ENCODE measurements at regions not wholly inside any gene's neighbourhood (a gene's known extent, or its start where the extent isn't known, plus 50 kb on each side); places are given as distances from the start of the nearest gene placed in this dataset.

DNA sequence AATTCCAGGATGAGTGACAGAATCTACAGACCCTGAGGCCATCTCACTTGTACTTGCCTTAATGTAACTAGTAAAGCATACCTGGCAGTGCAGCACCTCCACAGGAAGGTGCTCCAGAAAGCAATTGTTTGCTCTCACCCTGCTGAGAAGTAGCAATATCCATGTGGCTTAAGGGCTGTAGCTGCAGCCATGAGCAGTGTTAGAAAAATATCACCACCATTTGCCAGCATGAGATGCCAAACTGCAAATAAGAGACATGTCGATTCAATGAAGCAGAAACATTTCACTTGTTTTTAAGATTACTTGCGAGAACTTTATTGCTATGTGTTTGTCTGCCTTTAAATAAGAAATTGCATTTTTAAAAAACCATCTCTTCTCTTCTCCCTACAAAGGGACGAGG is 151.5 kb downstream of the PRL start:
- Histone ChIP-seq H3K4me3 (ENCODE audit: low read length) (no peak overlapping the region), H3K4me1 (ENCODE audit: control insufficient read depth, low read length) (no peaks in the 10 kb centered on the region), H3K9me2 (replicated peaks; ENCODE audit: control insufficient read depth, low read length) (no peaks in the 10 kb centered on the region), H3K27ac (ENCODE audit: low read depth, low read length) (no peak overlapping the region), H3K4me2 (ENCODE audit: low read length) (no peak overlapping the region), H3K36me3 (ENCODE audit: control insufficient read depth, low read length) (no peaks in the 10 kb centered on the region), H3K9me3 (ENCODE audit: control insufficient read depth, insufficient read depth, low read length) (no peaks in the 10 kb centered on the region), H4K20me1 (ENCODE audit: control insufficient read depth, insufficient read depth, low read depth, low read length) (no peaks in the 10 kb centered on the region), H3K27me3 (ENCODE audit: control insufficient read depth, low read length) (no peaks in the 10 kb centered on the region), H3K79me2 (ENCODE audit: control insufficient read depth, low read length) (no peaks in the 10 kb centered on the region), H3F3A (ENCODE audit: control insufficient read depth, insufficient read depth) (no peaks in the 10 kb centered on the region)
- TF ChIP-seq, protein P1, sequence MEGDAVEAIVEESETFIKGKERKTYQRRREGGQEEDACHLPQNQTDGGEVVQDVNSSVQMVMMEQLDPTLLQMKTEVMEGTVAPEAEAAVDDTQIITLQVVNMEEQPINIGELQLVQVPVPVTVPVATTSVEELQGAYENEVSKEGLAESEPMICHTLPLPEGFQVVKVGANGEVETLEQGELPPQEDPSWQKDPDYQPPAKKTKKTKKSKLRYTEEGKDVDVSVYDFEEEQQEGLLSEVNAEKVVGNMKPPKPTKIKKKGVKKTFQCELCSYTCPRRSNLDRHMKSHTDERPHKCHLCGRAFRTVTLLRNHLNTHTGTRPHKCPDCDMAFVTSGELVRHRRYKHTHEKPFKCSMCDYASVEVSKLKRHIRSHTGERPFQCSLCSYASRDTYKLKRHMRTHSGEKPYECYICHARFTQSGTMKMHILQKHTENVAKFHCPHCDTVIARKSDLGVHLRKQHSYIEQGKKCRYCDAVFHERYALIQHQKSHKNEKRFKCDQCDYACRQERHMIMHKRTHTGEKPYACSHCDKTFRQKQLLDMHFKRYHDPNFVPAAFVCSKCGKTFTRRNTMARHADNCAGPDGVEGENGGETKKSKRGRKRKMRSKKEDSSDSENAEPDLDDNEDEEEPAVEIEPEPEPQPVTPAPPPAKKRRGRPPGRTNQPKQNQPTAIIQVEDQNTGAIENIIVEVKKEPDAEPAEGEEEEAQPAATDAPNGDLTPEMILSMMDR (IDR thresholded peaks at IDR 0.05; ENCODE audit: low read depth, low read length, poor library complexity, severe bottlenecking), result no peak
- TF ChIP-seq EZH2phosphoT487 (IDR thresholded peaks at IDR 0.05; ENCODE audit: borderline replicate concordance, low read length), result no peak

DNA sequence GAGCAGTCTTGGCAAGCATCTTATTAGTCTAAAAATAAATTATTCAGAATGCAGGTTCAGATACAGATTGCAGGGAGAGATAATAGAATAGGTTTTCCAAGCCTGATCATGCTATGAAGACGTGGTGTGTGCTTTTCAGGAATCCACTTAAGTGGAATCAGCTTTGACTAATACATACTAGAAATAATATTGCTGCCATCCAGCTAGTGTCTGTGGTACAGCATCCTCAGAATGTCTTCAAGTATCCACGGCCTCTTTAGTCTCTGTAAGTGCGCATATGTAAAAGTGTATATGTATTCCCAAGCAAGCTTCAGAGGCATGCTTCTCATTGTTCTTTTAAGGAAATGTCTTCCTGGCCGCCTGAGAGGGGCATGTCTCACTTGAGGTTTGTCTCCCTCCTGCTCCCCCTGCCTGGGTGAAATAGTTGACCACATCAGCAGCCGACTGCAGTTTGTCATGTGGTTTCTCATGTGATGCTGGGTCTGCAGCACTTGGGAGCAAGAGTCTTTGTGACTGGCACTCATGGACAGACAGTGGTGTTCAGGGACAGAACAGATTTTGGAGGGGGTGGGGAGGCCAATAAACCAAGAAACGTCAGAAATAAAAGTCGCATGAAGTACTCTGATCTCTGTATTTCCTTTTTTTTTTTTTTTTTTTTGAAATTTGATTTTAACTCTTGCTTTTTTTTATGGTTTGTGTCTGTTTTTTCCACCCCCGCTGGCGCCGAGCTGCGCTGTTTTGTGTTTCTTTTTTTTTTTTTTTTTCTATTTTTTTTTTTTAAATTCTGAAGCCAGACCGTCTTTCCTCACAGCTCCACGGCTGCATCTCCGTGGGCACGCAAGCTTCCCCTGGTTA is 150.8 kb downstream of the PRL start:
- Histone ChIP-seq H3K36me3 (ENCODE audit: control insufficient read depth, low read length) (no peaks in the 10 kb centered on the region), H4K20me1 (ENCODE audit: control insufficient read depth, insufficient read depth, low read depth, low read length) (no peaks in the 10 kb centered on the region), H3K4me2 (ENCODE audit: low read length) (no peak overlapping the region), H3K9me2 (replicated peaks; ENCODE audit: control insufficient read depth, low read length) (no peaks in the 10 kb centered on the region), H3K27ac (ENCODE audit: low read depth, low read length) (no peak overlapping the region), H3K9me3 (ENCODE audit: control insufficient read depth, insufficient read depth, low read length) (no peaks in the 10 kb centered on the region), H3F3A (ENCODE audit: control insufficient read depth, insufficient read depth) (no peaks in the 10 kb centered on the region), H3K4me3 (ENCODE audit: low read length) (no peak overlapping the region), H3K27me3 (ENCODE audit: control insufficient read depth, low read length) (no peaks in the 10 kb centered on the region), H3K79me2 (ENCODE audit: control insufficient read depth, low read length) (no peaks in the 10 kb centered on the region), H3K4me1 (ENCODE audit: control insufficient read depth, low read length) (no peaks in the 10 kb centered on the region)
- TF ChIP-seq, protein P1 (IDR thresholded peaks at IDR 0.05; ENCODE audit: low read depth, low read length, poor library complexity, severe bottlenecking), result no peak
- no peak for TF ChIP-seq EZH2phosphoT487 (IDR thresholded peaks at IDR 0.05; ENCODE audit: borderline replicate concordance, low read length)

- no peaks in the 10 kb centered on the region for H3K9me2 ChIP-seq (replicated peaks; ENCODE audit: control insufficient read depth, low read length)
- H3K36me3 ChIP-seq (ENCODE audit: control insufficient read depth, low read length), result no peaks in the 10 kb centered on the region
- no peak overlapping the region for H3K4me2 ChIP-seq (ENCODE audit: low read length)
- H3K4me3 ChIP-seq (ENCODE audit: low read length), result no peak overlapping the region
- H3K27ac ChIP-seq (ENCODE audit: low read depth, low read length), result no peak overlapping the region
- H3K27me3 ChIP-seq (ENCODE audit: control insufficient read depth, low read length), result no peaks in the 10 kb centered on the region
- H3K4me1 ChIP-seq (ENCODE audit: control insufficient read depth, low read length), result no peaks in the 10 kb centered on the region
- H3K9me3 ChIP-seq (ENCODE audit: control insufficient read depth, insufficient read depth, low read length), result no peaks in the 10 kb centered on the region
- H3F3A ChIP-seq (ENCODE audit: control insufficient read depth, insufficient read depth), result no peaks in the 10 kb centered on the region
- no peaks in the 10 kb centered on the region for H4K20me1 ChIP-seq (ENCODE audit: control insufficient read depth, insufficient read depth, low read depth, low read length)
- no peak for TF ChIP-seq EZH2phosphoT487 (IDR thresholded peaks at IDR 0.05; ENCODE audit: borderline replicate concordance, low read length)
- TF ChIP-seq, protein P1 (IDR thresholded peaks at IDR 0.05; ENCODE audit: low read depth, low read length, poor library complexity, severe bottlenecking), result no peak
- H3K79me2 ChIP-seq (ENCODE audit: control insufficient read depth, low read length), result no peaks in the 10 kb centered on the region
Observed at GRCh38 chr6:22146678-22146930, 150.2 kb downstream of the PRL start.

Measured in DOHH2 (cell line).